Left ventricle myocardium inferior (tissue), 1 donor: ENCODE measurements at regions not wholly inside any gene's neighbourhood (a gene's known extent, or its start where the extent isn't known, plus 50 kb on each side); places are given as distances from the start of the nearest gene placed in this dataset.

ENCODE experiments used
- DNase-seq: peaks from one replicate; pipeline ENCODE4 v3.0.0-alpha.2; 2020
- H3K27ac ChIP-seq: fragments of 200-600 bp; replicated peaks from 2 replicates; pipeline ENCODE4 v1.8.0; 2021
- H3K27me3 ChIP-seq: fragments of 200-600 bp; 2 replicates; pipeline ENCODE4 v1.8.0; 2021; ENCODE audit warnings: low read depth
- H3K36me3 ChIP-seq: fragments of 200-600 bp; 2 replicates; pipeline ENCODE4 v1.8.0; 2021
- H3K4me1 ChIP-seq: fragments of 200-600 bp; 2 replicates; pipeline ENCODE4 v1.8.0; 2021
- H3K4me3 ChIP-seq: fragments of 200-600 bp; 2 replicates; pipeline ENCODE4 v1.8.0; 2021; ENCODE audit warnings: mild to moderate bottlenecking, moderate library complexity
- H3K9me3 ChIP-seq: fragments of 200-600 bp; replicated peaks from 2 replicates; pipeline ENCODE4 v1.8.0; 2021
- intact Hi-C: fragments of 100-400 bp; cut with micrococcal nuclease; formaldehyde crosslinking; loops from one replicate; pipeline ENCODE4 v1.11.0; 2022
- TF ChIP-seq, protein P1 (sequence below): fragments of 200-600 bp; IDR thresholded peaks from 2 replicates; pipeline ENCODE4 v1.8.0; 2021; ENCODE audit warnings: antibody characterized with exemption, mild to moderate bottlenecking, borderline replicate concordance
- donor health status: DM: no; HTN: yes; CAD: no; lungs with severe emphysema.

- no peak overlapping the region for H3K27ac ChIP-seq
- DNase-seq = no peak
- TF ChIP-seq, protein P1, sequence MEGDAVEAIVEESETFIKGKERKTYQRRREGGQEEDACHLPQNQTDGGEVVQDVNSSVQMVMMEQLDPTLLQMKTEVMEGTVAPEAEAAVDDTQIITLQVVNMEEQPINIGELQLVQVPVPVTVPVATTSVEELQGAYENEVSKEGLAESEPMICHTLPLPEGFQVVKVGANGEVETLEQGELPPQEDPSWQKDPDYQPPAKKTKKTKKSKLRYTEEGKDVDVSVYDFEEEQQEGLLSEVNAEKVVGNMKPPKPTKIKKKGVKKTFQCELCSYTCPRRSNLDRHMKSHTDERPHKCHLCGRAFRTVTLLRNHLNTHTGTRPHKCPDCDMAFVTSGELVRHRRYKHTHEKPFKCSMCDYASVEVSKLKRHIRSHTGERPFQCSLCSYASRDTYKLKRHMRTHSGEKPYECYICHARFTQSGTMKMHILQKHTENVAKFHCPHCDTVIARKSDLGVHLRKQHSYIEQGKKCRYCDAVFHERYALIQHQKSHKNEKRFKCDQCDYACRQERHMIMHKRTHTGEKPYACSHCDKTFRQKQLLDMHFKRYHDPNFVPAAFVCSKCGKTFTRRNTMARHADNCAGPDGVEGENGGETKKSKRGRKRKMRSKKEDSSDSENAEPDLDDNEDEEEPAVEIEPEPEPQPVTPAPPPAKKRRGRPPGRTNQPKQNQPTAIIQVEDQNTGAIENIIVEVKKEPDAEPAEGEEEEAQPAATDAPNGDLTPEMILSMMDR = no peak
- H3K4me3 ChIP-seq = no peak overlapping the region
- no peaks in the 10 kb centered on the region for H3K4me1 ChIP-seq
- no peaks in the 10 kb centered on the region for H3K36me3 ChIP-seq
- intact Hi-C loops = no loop called here
- H3K9me3 ChIP-seq = peaks cover 7% of the 10 kb centered on the region
- H3K27me3 ChIP-seq = peaks cover 74% of the 10 kb centered on the region
These were observed 59.1 kb upstream of the BOD1L2 start for GRCh38 chr18:57087644-57088376.

- TF ChIP-seq, protein P1 = no peak
- no peak for DNase-seq
- intact Hi-C loops = no loop called here
These were observed 58.0 kb upstream of the BOD1L2 start for GRCh38 chr18:57088883-57089282.

GRCh38 chr18:57089702-57090101 is 57.2 kb upstream of the BOD1L2 start:
- intact Hi-C loops = no loop called here
- H3K9me3 ChIP-seq = no peaks in the 10 kb centered on the region
- H3K27ac ChIP-seq = no peak overlapping the region
- DNase-seq = no peak
- H3K4me3 ChIP-seq = no peak overlapping the region
- H3K36me3 ChIP-seq = no peaks in the 10 kb centered on the region
- TF ChIP-seq, protein P1 = no peak
- H3K4me1 ChIP-seq = no peaks in the 10 kb centered on the region
- peaks cover 57% of the 10 kb centered on the region for H3K27me3 ChIP-seq

More at GRCh38 chr18:57088883-57089282, 58.0 kb upstream of the BOD1L2 start:
- Histone ChIP-seq H3K27me3 (peaks cover 63% of the 10 kb centered on the region), H3K9me3 (no peaks in the 10 kb centered on the region), H3K36me3 (no peaks in the 10 kb centered on the region), H3K4me1 (no peaks in the 10 kb centered on the region), H3K4me3 (no peak overlapping the region), H3K27ac (no peak overlapping the region)

GRCh38 chr18:57091231-57091630 is 55.7 kb upstream of the BOD1L2 start:
- intact Hi-C loops = no loop called here
- Histone ChIP-seq H3K9me3 (no peaks in the 10 kb centered on the region), H3K27ac (no peak overlapping the region), H3K27me3 (peaks cover 54% of the 10 kb centered on the region), H3K4me1 (no peaks in the 10 kb centered on the region), H3K36me3 (no peaks in the 10 kb centered on the region), H3K4me3 (no peak overlapping the region)
- TF ChIP-seq, protein P1 = no peak
- no peak for DNase-seq

- H3K36me3 ChIP-seq = no peaks in the 10 kb centered on the region
- H3K9me3 ChIP-seq = no peaks in the 10 kb centered on the region
- TF ChIP-seq, protein P1 = no peak
- intact Hi-C loops = no loop called here
- no peak overlapping the region for H3K27ac ChIP-seq
- no peak for DNase-seq
- peaks cover 40% of the 10 kb centered on the region for H3K27me3 ChIP-seq
- no peak overlapping the region for H3K4me3 ChIP-seq
- H3K4me1 ChIP-seq = no peaks in the 10 kb centered on the region
These were observed 52.7 kb upstream of the BOD1L2 start for GRCh38 chr18:57094175-57094574.
